ENCODE measurements at regions not wholly inside any gene's neighbourhood (a gene's known extent, or its start where the extent isn't known, plus 50 kb on each side); places are given as distances from the start of the nearest gene placed in this dataset.
A peak's percentile ranks its signal among the peaks of the same experiment; 100 is the strongest.

GRCh38 chr1:209072481-209072880 is 511.0 kb upstream of the CAMK1G start:
- H3K4me3 ChIP-seq (ENCODE audit: low read length): no peak overlapping the region
- DNase-seq (ENCODE audit: low read depth): no peak
- no peak for TF ChIP-seq CTCF (IDR thresholded peaks at IDR 0.05; ENCODE audit: insufficient read depth, low read depth, low read length, missing control alignments)

- TF ChIP-seq CTCF (IDR thresholded peaks at IDR 0.05; ENCODE audit: insufficient read depth, low read depth, low read length, missing control alignments): no peak
- H3K4me3 ChIP-seq (ENCODE audit: low read length): no peak overlapping the region
- DNase-seq (ENCODE audit: low read depth): no peak
Measured at GRCh38 chr1:209073879-209074278, 509.6 kb upstream of the CAMK1G start.

GRCh38 chr1:209074575-209075250 is 508.8 kb upstream of the CAMK1G start:
- H3K4me3 ChIP-seq (ENCODE audit: low read length): no peak overlapping the region
- TF ChIP-seq CTCF (IDR thresholded peaks at IDR 0.05; ENCODE audit: insufficient read depth, low read depth, low read length, missing control alignments): no peak
- no peak for DNase-seq (ENCODE audit: low read depth)

GRCh38 chr1:209076688-209077087 is 506.8 kb upstream of the CAMK1G start:
- no peak overlapping the region for H3K4me3 ChIP-seq (ENCODE audit: low read length)
- TF ChIP-seq CTCF (IDR thresholded peaks at IDR 0.05; ENCODE audit: insufficient read depth, low read depth, low read length, missing control alignments): no peak
- DNase-seq (ENCODE audit: low read depth): peak; percentile 45

- DNase-seq (ENCODE audit: low read depth): peak; percentile 71
- TF ChIP-seq CTCF (IDR thresholded peaks at IDR 0.05; ENCODE audit: insufficient read depth, low read depth, low read length, missing control alignments): no peak
- no peak overlapping the region for H3K4me3 ChIP-seq (ENCODE audit: low read length)
Measured at GRCh38 chr1:209080170-209080781, 503.2 kb upstream of the CAMK1G start.

- no peak overlapping the region for H3K4me3 ChIP-seq (ENCODE audit: low read length)
- no peak for TF ChIP-seq CTCF (IDR thresholded peaks at IDR 0.05; ENCODE audit: insufficient read depth, low read depth, low read length, missing control alignments)
- DNase-seq (ENCODE audit: low read depth): no peak
Measured at GRCh38 chr1:209086486-209087192, 496.9 kb upstream of the CAMK1G start.
